ENCODE measurements at regions not wholly inside any gene's neighbourhood (a gene's known extent, or its start where the extent isn't known, plus 50 kb on each side); places are given as distances from the start of the nearest gene placed in this dataset.
A peak's percentile ranks its signal among the peaks of the same experiment; 100 is the strongest.

DNA sequence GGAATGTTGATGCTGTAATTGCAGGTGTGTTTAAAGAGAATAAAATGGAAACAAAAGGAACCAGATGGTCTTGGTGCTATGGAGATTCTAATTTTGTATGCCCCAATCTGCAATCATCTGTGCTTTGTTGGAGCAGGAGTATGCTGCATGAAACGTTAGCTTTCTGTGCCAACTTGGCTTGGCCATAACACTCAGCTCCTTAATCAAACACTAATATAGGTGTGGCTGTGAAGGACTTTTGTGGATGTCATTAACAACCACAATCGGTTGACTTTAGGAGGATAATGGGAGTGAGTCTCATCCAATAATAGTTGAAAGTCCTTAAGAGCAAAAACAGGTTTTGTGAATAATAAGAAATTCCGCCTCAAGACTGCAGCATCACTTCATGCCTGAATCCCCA is 399.2 kb downstream of the NLGN4X start:
- no peak for DNase-seq

DNA sequence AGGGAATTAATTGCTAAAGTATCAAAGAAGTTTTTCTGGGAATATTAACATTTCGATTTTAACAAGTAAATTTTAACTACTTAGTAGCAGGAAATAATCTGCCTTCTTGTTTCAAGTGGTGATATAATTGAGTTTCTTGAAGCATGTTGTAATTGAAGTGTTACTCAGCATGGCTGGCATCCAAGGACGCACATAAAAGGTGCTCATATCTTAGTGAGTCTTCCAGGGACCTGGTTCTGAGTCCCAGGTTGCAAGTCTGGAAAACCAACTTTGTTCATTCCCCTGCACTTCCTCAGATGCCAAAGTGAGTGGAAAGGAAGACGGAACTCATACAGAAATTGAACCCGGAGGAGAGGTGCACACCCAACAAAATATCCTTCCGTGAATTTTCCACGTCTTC is 399.6 kb downstream of the NLGN4X start:
- no peak for DNase-seq

- no peak for DNase-seq
Observed at GRCh38 chrX:5823903-5824302, 404.8 kb downstream of the NLGN4X start.

DNA sequence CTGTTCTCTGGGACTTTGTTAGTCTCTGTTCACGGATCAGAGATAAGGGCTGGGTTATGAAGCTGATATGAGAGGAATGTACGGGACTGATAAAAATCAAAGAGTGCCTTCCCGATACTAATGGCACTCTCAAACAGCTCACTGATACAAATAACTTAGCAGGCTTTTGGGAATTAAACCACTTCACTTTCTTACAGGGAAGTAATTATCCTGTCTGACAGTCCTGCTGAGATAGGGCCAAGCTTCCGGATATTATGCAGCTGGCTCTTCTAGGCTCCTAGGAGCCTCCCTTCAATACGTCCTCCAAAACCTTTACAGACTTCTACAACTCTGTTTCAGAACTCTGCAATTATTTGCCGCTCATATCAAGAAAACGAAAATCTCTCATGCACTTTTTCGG is 418.0 kb downstream of the NLGN4X start:
- no peak for DNase-seq

DNA sequence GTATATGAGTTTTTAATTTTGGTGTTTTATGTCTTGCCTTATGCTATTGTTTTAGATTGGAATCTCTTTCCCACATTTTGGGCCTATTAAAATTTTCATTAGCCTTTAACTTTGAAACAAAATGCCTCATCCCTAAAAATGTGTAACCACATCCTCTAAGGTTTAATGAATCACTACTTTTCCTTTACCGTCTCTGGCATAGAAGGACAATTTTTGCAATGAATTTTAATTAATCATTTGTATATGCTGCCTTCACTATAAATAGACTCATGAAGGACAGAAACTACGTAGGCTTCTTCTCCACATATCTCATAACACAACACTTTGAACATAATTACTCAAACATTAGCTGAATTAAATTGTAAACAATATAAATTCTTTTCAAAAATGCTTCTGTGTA is 421.5 kb downstream of the NLGN4X start:
- DNase-seq, result no peak

GRCh38 chrX:5802391-5802790 is 426.3 kb downstream of the NLGN4X start:
- no peak for DNase-seq

DNA sequence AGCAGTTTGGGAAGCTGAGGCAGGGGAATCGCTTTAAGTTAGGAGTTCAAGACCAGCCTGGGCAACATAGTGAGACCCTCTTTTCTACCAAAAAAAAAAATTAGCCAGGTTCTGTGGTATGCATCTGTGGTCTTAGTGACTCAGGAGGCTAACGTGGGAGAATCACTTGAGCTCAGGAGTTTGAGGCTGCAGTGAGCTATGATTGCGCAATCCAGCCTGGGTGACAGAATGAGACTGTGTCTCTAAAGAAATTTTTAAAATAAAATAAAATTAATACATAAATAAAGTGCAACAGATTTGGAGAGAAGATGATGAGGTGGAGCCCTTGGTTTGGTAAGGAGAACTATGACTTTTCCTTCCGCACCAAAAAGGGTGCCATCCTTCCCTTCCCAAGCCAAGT is 436.9 kb downstream of the NLGN4X start:
- no peak for DNase-seq

GRCh38 chrX:5788910-5789309 is 439.8 kb downstream of the NLGN4X start:
- DNase-seq, result no peak

- no peak for DNase-seq
Observed at GRCh38 chrX:5780821-5781220, 447.8 kb downstream of the NLGN4X start.

DNA sequence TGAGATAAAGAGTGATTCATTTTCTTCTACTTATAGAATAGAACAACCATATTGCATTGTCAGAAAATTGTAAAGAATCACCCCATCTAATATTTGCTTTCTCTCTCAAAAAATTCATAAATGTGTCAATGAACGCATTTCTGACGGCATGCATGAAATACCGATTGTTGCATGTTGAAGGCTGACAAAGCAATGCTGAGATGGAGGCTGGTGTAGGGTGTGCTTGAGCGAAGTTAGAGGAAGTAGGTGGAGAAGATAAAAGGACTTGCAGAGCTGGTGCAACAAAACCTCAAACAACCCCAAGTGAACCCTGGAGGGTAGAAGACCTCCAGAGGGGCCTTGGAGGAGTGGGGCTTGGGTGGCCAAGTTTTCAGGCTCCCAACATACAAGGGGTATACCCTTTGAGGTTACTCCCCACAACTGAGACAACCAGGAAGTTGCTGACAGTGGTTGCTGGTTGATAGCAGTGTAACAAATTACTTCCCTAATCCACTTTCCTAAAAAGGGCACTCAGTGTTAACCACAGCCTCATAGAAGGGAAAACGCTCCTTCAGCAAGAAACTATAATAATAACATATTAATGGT is 452.7 kb downstream of the NLGN4X start:
- DNase-seq, result peak; percentile 6

DNA sequence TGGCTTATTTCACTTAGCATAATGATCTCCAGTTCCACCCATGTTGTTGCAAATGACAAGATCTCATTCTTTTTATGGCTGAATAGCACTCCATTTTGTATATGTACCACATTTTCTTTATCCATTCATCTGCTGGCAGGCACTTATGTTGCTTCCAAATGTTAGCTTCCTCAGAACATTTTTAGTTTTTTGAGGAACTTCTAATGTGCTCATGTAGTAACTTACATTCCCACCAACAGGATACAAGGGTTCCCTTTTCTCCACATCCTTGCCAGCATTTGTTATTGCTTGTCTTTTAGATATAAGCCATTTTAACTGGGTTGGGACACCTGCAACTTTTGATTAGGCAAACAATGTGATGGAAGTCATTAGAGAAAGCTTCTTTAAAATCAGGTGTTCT is 454.2 kb downstream of the NLGN4X start:
- DNase-seq, result no peak

DNA sequence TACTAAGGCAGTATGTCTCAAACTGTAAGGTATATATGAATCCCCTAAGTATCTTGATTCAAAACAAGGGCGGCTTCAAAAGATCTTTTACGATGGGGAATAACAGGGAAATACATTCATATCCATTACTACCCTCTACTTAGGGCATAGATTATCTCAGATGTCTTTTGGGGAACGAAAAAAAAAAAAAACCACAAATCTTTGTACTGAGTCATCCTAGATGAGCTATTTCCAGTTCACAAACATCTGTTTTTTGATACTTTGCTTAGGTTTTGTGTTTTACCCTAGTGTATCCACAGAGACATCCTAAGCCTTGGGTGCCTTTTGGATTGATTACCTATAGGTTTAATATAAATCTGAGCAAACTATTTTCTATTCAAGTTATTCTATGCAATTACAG is 457.2 kb downstream of the NLGN4X start:
- no peak for DNase-seq

- DNase-seq, result no peak
Observed at GRCh38 chrX:5756616-5757015, 472.1 kb downstream of the NLGN4X start.

GRCh38 chrX:5753291-5753690 is 475.4 kb downstream of the NLGN4X start:
- no peak for DNase-seq

- DNase-seq, result no peak
Observed at GRCh38 chrX:5752831-5753230, 475.8 kb downstream of the NLGN4X start.

- no peak for DNase-seq
Observed at GRCh38 chrX:5748586-5749150, 480.0 kb downstream of the NLGN4X start.

DNA sequence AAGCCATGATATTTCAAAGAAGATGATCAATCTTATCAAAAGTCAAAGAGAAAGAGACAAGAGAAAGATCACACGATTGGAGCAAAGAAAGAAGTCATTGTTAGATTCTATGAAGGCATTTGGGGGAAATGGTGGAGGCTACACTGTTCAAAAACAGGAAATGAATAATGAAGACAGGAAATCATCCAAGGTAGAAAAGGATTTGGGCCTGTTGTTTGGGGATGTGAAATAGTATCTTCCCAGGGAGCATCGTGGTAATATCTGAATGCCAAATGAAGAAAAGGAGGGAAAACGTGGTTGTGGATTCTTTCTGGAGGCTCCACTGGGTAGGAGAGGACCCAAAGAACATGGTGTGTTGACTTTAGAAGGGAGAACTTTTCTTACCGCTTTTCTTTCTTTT is 482.4 kb downstream of the NLGN4X start:
- no peak for DNase-seq

GRCh38 chrX:5733501-5733900 is 495.2 kb downstream of the NLGN4X start:
- DNase-seq, result no peak

DNA sequence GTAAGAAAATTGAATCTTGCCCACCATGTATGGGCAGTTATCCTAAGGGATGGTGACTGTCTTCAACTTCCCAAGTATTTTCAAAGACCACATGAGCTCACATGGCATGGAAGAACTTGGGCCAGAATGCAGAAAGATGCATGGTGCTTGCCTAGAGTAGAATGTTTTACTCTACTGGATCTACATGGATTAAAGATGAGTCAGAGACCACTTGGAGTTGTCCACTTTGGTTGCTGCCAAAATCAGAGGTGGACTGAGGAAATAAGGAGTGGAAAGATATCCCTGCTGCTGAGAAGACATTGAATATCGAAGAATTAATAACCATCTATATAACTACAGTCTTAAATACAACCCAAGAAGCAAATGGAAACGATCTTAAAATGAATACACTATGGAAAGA is 498.1 kb downstream of the NLGN4X start:
- DNase-seq, result no peak

DNA sequence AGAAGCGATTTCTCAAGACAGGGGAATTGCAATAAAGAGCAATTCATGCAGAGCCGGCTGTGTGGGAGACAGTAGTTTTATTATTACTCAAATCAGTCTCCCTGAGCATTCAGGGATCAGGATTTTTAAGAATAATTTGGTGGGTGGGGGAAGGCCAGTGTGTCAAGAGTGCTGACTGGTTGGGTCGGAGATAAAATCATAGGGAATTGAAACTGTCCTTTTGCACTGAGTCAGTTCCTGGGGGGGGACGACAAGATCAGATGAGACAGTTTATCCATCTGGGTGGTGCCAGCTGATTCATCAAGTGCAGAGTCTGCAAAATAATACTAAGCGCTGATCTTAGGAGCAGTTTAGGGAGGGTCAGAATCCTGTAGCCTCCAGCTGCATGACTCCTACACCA is 502.4 kb downstream of the NLGN4X start:
- no peak for DNase-seq

DNA sequence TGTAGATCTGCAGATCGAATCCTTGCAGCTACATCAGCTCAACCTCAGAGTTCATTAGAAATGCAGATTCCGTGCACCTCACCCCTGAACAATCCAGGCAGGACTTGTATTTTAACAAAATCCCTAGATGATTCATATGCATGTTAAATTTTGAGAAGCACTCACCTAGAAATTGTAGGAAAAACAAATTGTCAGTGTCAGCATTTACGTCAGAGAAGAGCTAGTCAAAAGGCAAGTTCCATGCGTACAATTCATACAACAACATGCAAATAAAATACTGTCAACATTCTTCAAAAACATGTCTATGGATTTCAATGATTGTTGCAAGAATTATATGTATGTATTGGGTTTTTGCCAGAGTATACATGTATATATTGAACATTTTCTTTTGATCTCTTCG is 504.5 kb downstream of the NLGN4X start:
- no peak for DNase-seq

DNA sequence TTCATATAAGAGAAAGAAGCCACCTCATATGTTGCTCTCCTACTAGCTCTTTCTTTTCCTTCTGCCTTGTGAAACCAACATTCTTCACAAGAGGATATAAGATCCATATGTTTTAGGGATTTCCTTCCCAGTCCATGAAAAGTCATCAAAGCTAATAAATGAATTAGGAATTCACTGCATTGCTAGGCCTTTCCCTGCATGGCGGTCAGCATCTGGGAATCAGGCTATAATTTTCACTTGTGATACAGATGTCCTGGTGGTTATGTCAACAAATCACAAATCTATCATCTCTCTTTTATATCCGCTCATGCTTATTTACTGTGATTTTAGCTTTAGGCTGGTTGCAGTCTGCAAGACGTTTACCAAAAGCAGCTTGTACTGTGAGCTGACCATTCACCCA is 510.0 kb downstream of the NLGN4X start:
- DNase-seq, result no peak

GRCh38 chrX:5716666-5717065 is 512.0 kb downstream of the NLGN4X start:
- DNase-seq, result no peak

- DNase-seq, result no peak
Observed at GRCh38 chrX:5708251-5708650, 520.4 kb downstream of the NLGN4X start.

GRCh38 chrX:5702890-5703289 is 525.8 kb downstream of the NLGN4X start:
- DNase-seq, result no peak

GRCh38 chrX:5695971-5696370 is 532.7 kb downstream of the NLGN4X start:
- DNase-seq, result no peak

All from KG1 (cell line).